ENCODE measurements at regions not wholly inside any gene's neighbourhood (a gene's known extent, or its start where the extent isn't known, plus 50 kb on each side); places are given as distances from the start of the nearest gene placed in this dataset.

GRCh38 chr1:55560266-55560665 is 345.1 kb upstream of the USP24 start:
- no peak for DNase-seq (ENCODE audit: low spot score)
- Mint-ChIP-seq H3K27me3 (ENCODE audit: low read depth) (no peaks in the 10 kb centered on the region), H3K27ac (no peak overlapping the region), H3K4me3 (no peak overlapping the region), H3K36me3 (no peaks in the 10 kb centered on the region; the same call in 1 of the 2 replicates), H3K9me3 (peaks cover 4% of the 10 kb centered on the region), H3K4me1 (peaks cover 12% of the 10 kb centered on the region)
- POLR2A ChIA-PET = no interaction called here
- TF ChIP-seq HMGXB4 (CRISPR knock-in tag; IDR thresholded peaks at IDR 0.05) = no peak
- TF ChIP-seq GRHL2 (CRISPR knock-in tag; IDR thresholded peaks at IDR 0.05; ENCODE audit: insufficient replicate concordance, severe bottlenecking) = no peak
- no peak for TF ChIP-seq ZBTB21 (CRISPR knock-in tag; IDR thresholded peaks at IDR 0.05; ENCODE audit: borderline replicate concordance)
- no peak for TF ChIP-seq ATF1 (CRISPR knock-in tag; IDR thresholded peaks at IDR 0.05)
- no peak for TF ChIP-seq RORB (CRISPR knock-in tag; IDR thresholded peaks at IDR 0.05)
- TF ChIP-seq ATF6 (CRISPR knock-in tag; IDR thresholded peaks at IDR 0.05) = no peak
- TF ChIP-seq GABPB1 (CRISPR knock-in tag; IDR thresholded peaks at IDR 0.05) = no peak
- ATAC-seq = no peak
- CTCF ChIA-PET = no interaction called here

GRCh38 chr1:55559842-55560241 is 344.7 kb upstream of the USP24 start:
- no peaks in the 10 kb centered on the region for H3K27me3 Mint-ChIP-seq (ENCODE audit: low read depth)
- H3K27ac Mint-ChIP-seq = no peak overlapping the region
- ChIA-PET POLR2A (no interaction called here), CTCF (no interaction called here)
- no peak for TF ChIP-seq ZSCAN18 (CRISPR knock-in tag; IDR thresholded peaks at IDR 0.05)
- H3K4me3 Mint-ChIP-seq = no peak overlapping the region
- no peak for ATAC-seq
- H3K36me3 Mint-ChIP-seq = no peaks in the 10 kb centered on the region; the same call in 1 of the 2 replicates
- no peak for DNase-seq (ENCODE audit: low spot score)
- peaks cover 4% of the 10 kb centered on the region for H3K9me3 Mint-ChIP-seq
- peaks cover 12% of the 10 kb centered on the region for H3K4me1 Mint-ChIP-seq

GRCh38 chr1:55559161-55559611 is 344.0 kb upstream of the USP24 start:
- no peak overlapping the region for H3K27ac Mint-ChIP-seq
- no peaks in the 10 kb centered on the region; the same call in 1 of the 2 replicates for H3K36me3 Mint-ChIP-seq
- POLR2A ChIA-PET = no interaction called here
- DNase-seq (ENCODE audit: low spot score) = no peak
- H3K9me3 Mint-ChIP-seq = peaks cover 4% of the 10 kb centered on the region
- CTCF ChIA-PET = no interaction called here
- no peak for ATAC-seq
- TF ChIP-seq CREB1 (CRISPR knock-in tag; IDR thresholded peaks at IDR 0.05) = no peak
- no peak for TF ChIP-seq KAT7 (CRISPR knock-in tag; IDR thresholded peaks at IDR 0.05; ENCODE audit: borderline replicate concordance)
- TF ChIP-seq ZNF317 (CRISPR knock-in tag; IDR thresholded peaks at IDR 0.05; ENCODE audit: borderline replicate concordance, low read depth) = no peak
- TF ChIP-seq CDX4 (CRISPR knock-in tag; IDR thresholded peaks at IDR 0.05; ENCODE audit: borderline replicate concordance) = no peak
- TF ChIP-seq ATF3 (CRISPR knock-in tag; conservative IDR thresholded peaks at IDR 0.05) = no peak
- TF ChIP-seq NFE2L1 (CRISPR knock-in tag; IDR thresholded peaks at IDR 0.05) = no peak
- TF ChIP-seq TP53 (CRISPR knock-in tag; IDR thresholded peaks at IDR 0.05) = no peak
- TF ChIP-seq USF2 (CRISPR knock-in tag; IDR thresholded peaks at IDR 0.05) = no peak
- TF ChIP-seq ESRRA (CRISPR knock-in tag; IDR thresholded peaks at IDR 0.05; ENCODE audit: borderline replicate concordance) = no peak
- TF ChIP-seq ZSCAN18 (CRISPR knock-in tag; IDR thresholded peaks at IDR 0.05) = no peak
- TF ChIP-seq RORB (CRISPR knock-in tag; IDR thresholded peaks at IDR 0.05) = no peak
- TF ChIP-seq TEAD1 (CRISPR knock-in tag; IDR thresholded peaks at IDR 0.05) = no peak
- TF ChIP-seq IRF2 (CRISPR knock-in tag; IDR thresholded peaks at IDR 0.05; ENCODE audit: borderline replicate concordance, low read depth) = no peak
- no peak for TF ChIP-seq FOXK1 (CRISPR knock-in tag; IDR thresholded peaks at IDR 0.05)
- no peak for TF ChIP-seq HMGA2 (CRISPR knock-in tag; IDR thresholded peaks at IDR 0.05)
- no peak for TF ChIP-seq MLX (CRISPR knock-in tag; IDR thresholded peaks at IDR 0.05)
- no peak for TF ChIP-seq GTF2I (CRISPR knock-in tag; conservative IDR thresholded peaks at IDR 0.05)
- TF ChIP-seq ZNF263 (CRISPR knock-in tag; IDR thresholded peaks at IDR 0.05; ENCODE audit: low read depth) = no peak
- H3K27me3 Mint-ChIP-seq (ENCODE audit: low read depth) = no peaks in the 10 kb centered on the region
- H3K4me1 Mint-ChIP-seq = peaks cover 12% of the 10 kb centered on the region
- H3K4me3 Mint-ChIP-seq = no peak overlapping the region
